IMR-90 (cell line): ENCODE measurements at regions not wholly inside any gene's neighbourhood (a gene's known extent, or its start where the extent isn't known, plus 50 kb on each side); places are given as distances from the start of the nearest gene placed in this dataset.

Experiments
- ATAC-seq: fragments of 200-7000 bp; cut with Tn5 transposase; 2 replicates; pipeline ENCODE4 v1.9.1; 2020; ENCODE audit warnings: low read depth, mild to moderate bottlenecking, moderate library complexity
- BruUV-seq: library from RNA; stranded (reverse); fragments of 400-500 nt; replicated peaks from 2 replicates; lab custom pipeline; 2021; lab: Mats Ljungman, UMichigan
- CTCF ChIA-PET: fragments of 300-600 bp; formaldehyde crosslinking; extraction: SDS; loops from one replicate; lab custom pipeline; 2021; ENCODE audit warnings: antibody characterized with exemption; lab: Yijun Ruan, JAX
- POLR2A ChIA-PET: fragments of 300-600 bp; sonication (Branson Sonifier 250); formaldehyde crosslinking; loops from one replicate; lab custom pipeline; 2022; ENCODE audit warnings: antibody characterized with exemption; ENCODE audit not compliant: unreplicated experiment; lab: Charles Lee
- DNase-seq: peaks from one replicate; pipeline ENCODE4 v3.0.0; 2013
- H2AFZ ChIP-seq: replicated peaks from 2 replicates; pipeline ENCODE3; 2013; ENCODE audit warnings: low read length, mild to moderate bottlenecking; ENCODE audit not compliant: poor library complexity
- H2AK5ac ChIP-seq: 2 replicates; pipeline ENCODE4 v1.6.1; 2013; ENCODE audit warnings: low read depth, low read length, inconsistent platforms
- H2AK9ac ChIP-seq: replicated peaks from 2 replicates; pipeline ENCODE3; 2013; ENCODE audit warnings: mild to moderate bottlenecking, low read depth, low read length, moderate library complexity; ENCODE audit not compliant: poor library complexity
- H2BK120ac ChIP-seq: 2 replicates; pipeline ENCODE4 v1.6.1; 2013; ENCODE audit warnings: low read depth, low read length, inconsistent platforms
- H2BK15ac ChIP-seq: 3 replicates; pipeline ENCODE4 v1.6.1; 2013; ENCODE audit warnings: low read depth, low read length, inconsistent platforms
- H2BK20ac ChIP-seq: 2 replicates; pipeline ENCODE4 v1.6.1; 2013; ENCODE audit warnings: low read depth, mild to moderate bottlenecking, inconsistent platforms, low read length, moderate library complexity
- H2BK5ac ChIP-seq: 2 replicates; pipeline ENCODE4 v1.6.1; 2013; ENCODE audit warnings: mild to moderate bottlenecking, low read depth, low read length, inconsistent platforms; ENCODE audit not compliant: poor library complexity, severe bottlenecking
- H3K14ac ChIP-seq: replicated peaks from 2 replicates; pipeline ENCODE4 v1.6.1; 2013; ENCODE audit warnings: low read depth, low read length, inconsistent platforms
- H3K18ac ChIP-seq: 2 replicates; pipeline ENCODE4 v1.6.1; 2013; ENCODE audit warnings: low read depth, low read length, control low read depth
- H3K23ac ChIP-seq: 2 replicates; pipeline ENCODE4 v1.6.1; 2013; ENCODE audit warnings: low read depth, low read length, inconsistent platforms
- H3K27ac ChIP-seq: 2 replicates; pipeline ENCODE4 v1.5.1; 2013; ENCODE audit warnings: mild to moderate bottlenecking, control low read depth, low read length; ENCODE audit not compliant: insufficient read depth
- H3K27me3 ChIP-seq: 2 replicates; pipeline ENCODE4 v1.6.1; 2013; ENCODE audit warnings: low read length; ENCODE audit not compliant: control insufficient read depth, insufficient read depth
- H3K36me3 ChIP-seq: 2 replicates; pipeline ENCODE4 v1.6.1; 2013; ENCODE audit warnings: low read length, mixed read lengths; ENCODE audit not compliant: control insufficient read depth, insufficient read depth
- H3K4ac ChIP-seq: 2 replicates; pipeline ENCODE4 v1.6.1; 2013; ENCODE audit warnings: low read depth, low read length, inconsistent platforms
- H3K4me1 ChIP-seq: 2 replicates; pipeline ENCODE4 v1.6.1; 2013; ENCODE audit warnings: low read length, mixed read lengths; ENCODE audit not compliant: control insufficient read depth, insufficient read depth
- H3K4me2 ChIP-seq: 2 replicates; pipeline ENCODE4 v1.6.1; 2013; ENCODE audit warnings: low read depth, mild to moderate bottlenecking, control low read depth, low read length, moderate library complexity
- H3K4me3 ChIP-seq: 2 replicates; pipeline ENCODE4 v1.5.1; 2013; ENCODE audit warnings: low read depth, mild to moderate bottlenecking, control low read depth, low read length, moderate library complexity; ENCODE audit not compliant: insufficient read depth
- H3K56ac ChIP-seq: 2 replicates; pipeline ENCODE4 v1.6.1; 2013; ENCODE audit warnings: low read length, inconsistent platforms; ENCODE audit not compliant: insufficient read depth; ENCODE audit errors: extremely low read depth
- H3K79me1 ChIP-seq, 2 experiments: 2 replicates each; pipeline ENCODE4 v1.6.1; 2013; ENCODE audit warnings: low read length in 2 of 2, inconsistent platforms in 1 of 2, low read depth in 1 of 2
- H3K9ac ChIP-seq: 2 replicates; pipeline ENCODE4 v1.6.1; 2013; ENCODE audit warnings: low read depth, low read length, control low read depth
- H3K9me1 ChIP-seq: 2 replicates; pipeline ENCODE4 v1.6.1; 2013; ENCODE audit warnings: low read length, inconsistent platforms; ENCODE audit not compliant: insufficient read depth
- H3K9me3 ChIP-seq: 2 replicates; pipeline ENCODE4 v1.6.1; 2013; ENCODE audit warnings: low read length; ENCODE audit not compliant: control insufficient read depth, insufficient read depth
- H4K20me1 ChIP-seq: 2 replicates; pipeline ENCODE4 v1.6.1; 2013; ENCODE audit warnings: low read length, inconsistent platforms; ENCODE audit not compliant: insufficient read depth
- H4K5ac ChIP-seq: 2 replicates; pipeline ENCODE4 v1.6.1; 2013; ENCODE audit warnings: mild to moderate bottlenecking, low read depth, low read length, control low read depth
- H4K8ac ChIP-seq, 2 experiments: 2 replicates each; pipeline ENCODE4 v1.6.1; 2013; ENCODE audit warnings: low read depth in 2 of 2, low read length in 2 of 2, control low read depth in 1 of 2, inconsistent platforms in 1 of 2
- H4K91ac ChIP-seq: 2 replicates; pipeline ENCODE4 v1.6.1; 2013; ENCODE audit warnings: low read depth, low read length, inconsistent platforms; ENCODE audit not compliant: insufficient read depth
- BHLHE40 ChIP-seq: fragments of 150-350 bp; IDR thresholded peaks from 2 replicates; pipeline ENCODE4 v1.6.1; 2016; ENCODE audit warnings: mild to moderate bottlenecking, low read depth, low read length
- CEBPB ChIP-seq: IDR thresholded peaks from 2 replicates; pipeline ENCODE4 v1.6.1; 2012; ENCODE audit warnings: low read depth, low read length, improper control_type of control experiment
- CHD1 ChIP-seq: IDR thresholded peaks from 2 replicates; pipeline ENCODE4 v1.6.1; 2012; ENCODE audit warnings: low read depth, low read length, improper control_type of control experiment
- CTCF ChIP-seq: conservative IDR thresholded peaks from 2 replicates; pipeline ENCODE4 v1.5.1; 2012; ENCODE audit warnings: mild to moderate bottlenecking, low read depth, low read length, improper control_type of control experiment
- FOS ChIP-seq: fragments of 150-350 bp; IDR thresholded peaks from 2 replicates; pipeline ENCODE4 v1.6.1; 2016; ENCODE audit warnings: low read depth, low read length
- MAFK ChIP-seq: IDR thresholded peaks from 2 replicates; pipeline ENCODE4 v1.6.1; 2012; ENCODE audit warnings: low read depth, low read length, improper control_type of control experiment
- MAZ ChIP-seq: IDR thresholded peaks from 2 replicates; pipeline ENCODE4 v1.6.1; 2012; ENCODE audit warnings: low read depth, mild to moderate bottlenecking, low read length, improper control_type of control experiment, moderate library complexity, borderline replicate concordance
- MXI1 ChIP-seq: IDR thresholded peaks from 2 replicates; pipeline ENCODE4 v1.6.1; 2012; ENCODE audit warnings: low read depth, mild to moderate bottlenecking, low read length, moderate library complexity, borderline replicate concordance
- NFE2L2 ChIP-seq: fragments of 150-350 bp; IDR thresholded peaks from 2 replicates; pipeline ENCODE4 v1.6.1; 2016; ENCODE audit warnings: low read depth, mild to moderate bottlenecking, low read length
- POLR2A ChIP-seq: IDR thresholded peaks from 2 replicates; pipeline ENCODE4 v1.6.1; 2012; ENCODE audit warnings: mild to moderate bottlenecking, low read depth, low read length
- RAD21 ChIP-seq: IDR thresholded peaks from 2 replicates; pipeline ENCODE4 v1.6.1; 2012; ENCODE audit warnings: low read length, improper control_type of control experiment
- RCOR1 ChIP-seq: IDR thresholded peaks from 2 replicates; pipeline ENCODE4 v1.6.1; 2012; ENCODE audit warnings: mild to moderate bottlenecking, low read length, improper control_type of control experiment; ENCODE audit not compliant: insufficient replicate concordance
- RFX5 ChIP-seq: IDR thresholded peaks from 2 replicates; pipeline ENCODE4 v1.8.0; 2012; ENCODE audit warnings: low read depth, mild to moderate bottlenecking, low read length, moderate library complexity
- USF2 ChIP-seq: fragments of 150-350 bp; IDR thresholded peaks from 2 replicates; pipeline ENCODE4 v1.6.1; 2017; ENCODE audit warnings: mild to moderate bottlenecking, antibody characterized with exemption, low read length, low read depth
- WGBS, 2 experiments: methylation state at CpG; one replicate each; pipeline versions ENCODE4 v1.1.5 to v1.1.7; 2013; ENCODE audit warnings: missing lambda C conversion rate in 2 of 2; ENCODE audit not compliant: insufficient read length in 1 of 2; ENCODE audit errors: extremely low coverage in 2 of 2; 5-methylcytosine and 5-hydroxymethylcytosine counted together
- dilution Hi-C: fragments of 300-500 bp; cut with HindIII; formaldehyde crosslinking; loops from one replicate; pipeline ENCODE4 v1.14.3; 2018; ENCODE audit warnings: low sequenced_read_pairs; ENCODE audit not compliant: unreplicated experiment
- in situ Hi-C: fragments of 300-500 bp; cut with MboI; formaldehyde crosslinking; loops from 3 replicates; pipeline ENCODE4 v1.14.3; 2019; ENCODE audit warnings: low sequenced_read_pairs, inconsistent platforms, mixed read lengths
- intact Hi-C: fragments of 100-400 bp; cut with micrococcal nuclease; formaldehyde crosslinking; loops from 2 replicates; pipeline ENCODE4 v1.10.0; 2022
- TF ChIP-seq, protein P1 (sequence below): fragments of 150-350 bp; IDR thresholded peaks from 2 replicates; pipeline ENCODE4 v1.6.1; 2016; ENCODE audit warnings: low read depth, mild to moderate bottlenecking, low read length, moderate library complexity, borderline replicate concordance

GRCh38 chr3:82015241-82015640 is 253.8 kb upstream of the GBE1 start:
- no peak overlapping the region for H4K8ac ChIP-seq
- H3K18ac ChIP-seq, result no peak overlapping the region
- ChIA-PET CTCF (no interaction called here), POLR2A (no interaction called here)
- H2BK20ac ChIP-seq, result no peak overlapping the region
- in situ Hi-C loops, result no loop called here
- BruUV-seq, result no TSS peak
- no peak overlapping the region for H3K4me3 ChIP-seq
- H4K20me1 ChIP-seq, result no peaks in the 10 kb centered on the region
- no peak overlapping the region for H4K5ac ChIP-seq
- H3K9me1 ChIP-seq, result no peaks in the 10 kb centered on the region
- H2BK15ac ChIP-seq, result no peak overlapping the region
- H2AFZ ChIP-seq, result no peak overlapping the region
- DNase-seq, result no peak
- no peaks in the 10 kb centered on the region for H3K36me3 ChIP-seq
- H4K91ac ChIP-seq, result no peak overlapping the region
- H3K56ac ChIP-seq, result no peak overlapping the region
- H3K23ac ChIP-seq, result no peak overlapping the region
- H2AK9ac ChIP-seq, result no peak overlapping the region
- intact Hi-C loops, result no loop called here
- ATAC-seq, result no peak
- H3K4ac ChIP-seq, result no peak overlapping the region
- no CpG with 5 or more reads among the region's 1 CpG for WGBS, 2 experiments
- H2BK120ac ChIP-seq, result no peak overlapping the region
- H3K27ac ChIP-seq, result no peak overlapping the region
- dilution Hi-C loops, result no loop called here
- no peak overlapping the region for H2AK5ac ChIP-seq
- H3K4me1 ChIP-seq, result no peaks in the 10 kb centered on the region
- no peak overlapping the region for H3K4me2 ChIP-seq
- no peak overlapping the region for H3K9ac ChIP-seq
- H3K9me3 ChIP-seq, result no peaks in the 10 kb centered on the region
- no peak overlapping the region for H2BK5ac ChIP-seq
- no peak overlapping the region for H3K14ac ChIP-seq
- TF ChIP-seq BHLHE40 (no peak), POLR2A (no peak), CTCF (no peak), MXI1 (no peak), CHD1 (no peak), FOS (no peak), RCOR1 (no peak), NFE2L2 (no peak), RAD21 (no peak), CEBPB (no peak), MAFK (no peak), RFX5 (no peak), MAZ (no peak), USF2 (no peak)
- TF ChIP-seq, protein P1, sequence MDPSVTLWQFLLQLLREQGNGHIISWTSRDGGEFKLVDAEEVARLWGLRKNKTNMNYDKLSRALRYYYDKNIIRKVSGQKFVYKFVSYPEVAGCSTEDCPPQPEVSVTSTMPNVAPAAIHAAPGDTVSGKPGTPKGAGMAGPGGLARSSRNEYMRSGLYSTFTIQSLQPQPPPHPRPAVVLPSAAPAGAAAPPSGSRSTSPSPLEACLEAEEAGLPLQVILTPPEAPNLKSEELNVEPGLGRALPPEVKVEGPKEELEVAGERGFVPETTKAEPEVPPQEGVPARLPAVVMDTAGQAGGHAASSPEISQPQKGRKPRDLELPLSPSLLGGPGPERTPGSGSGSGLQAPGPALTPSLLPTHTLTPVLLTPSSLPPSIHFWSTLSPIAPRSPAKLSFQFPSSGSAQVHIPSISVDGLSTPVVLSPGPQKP, result no peak
- H3K79me1 ChIP-seq, result no peaks in the 10 kb centered on the region
- no peaks in the 10 kb centered on the region for H3K27me3 ChIP-seq
